CD4-positive, alpha-beta T cell treated with Interleukin-2 at 100 ng/mL for 4 hours (primary cell): ENCODE measurements at regions not wholly inside any gene's neighbourhood (a gene's known extent, or its start where the extent isn't known, plus 50 kb on each side); places are given as distances from the start of the nearest gene placed in this dataset.
A peak's percentile ranks its signal among the peaks of the same experiment; 100 is the strongest.

Experiments
- DNase-seq: peaks from one replicate; pipeline ENCODE4 v3.0.0-alpha.2; 2020; ENCODE audit warnings: low spot score

- DNase-seq, result peak; percentile 48
Measured at GRCh38 chr7:50209461-50210135, 94.9 kb upstream of the IKZF1 start.

GRCh38 chr7:50208378-50208982 is 96.0 kb upstream of the IKZF1 start:
- DNase-seq, result no peak

- no peak for DNase-seq
Measured at GRCh38 chr7:50207686-50208255, 96.7 kb upstream of the IKZF1 start.

- no peak for DNase-seq
Measured at GRCh38 chr7:50207251-50207564, 97.3 kb upstream of the IKZF1 start.

- peak; percentile 91 for DNase-seq
Measured at GRCh38 chr7:50206453-50207250, 97.9 kb upstream of the IKZF1 start.

GRCh38 chr7:50205011-50205410 is 99.5 kb upstream of the IKZF1 start:
- DNase-seq, result no peak

- DNase-seq, result peak; percentile 56
Measured at GRCh38 chr7:50204581-50204980, 99.9 kb upstream of the IKZF1 start.

- DNase-seq, result no peak
Measured at GRCh38 chr7:50203521-50203920, 101.0 kb upstream of the IKZF1 start.

GRCh38 chr7:50202052-50202555 is 102.4 kb upstream of the IKZF1 start:
- DNase-seq, result no peak

GRCh38 chr7:50199824-50200223 is 104.7 kb upstream of the IKZF1 start:
- DNase-seq, result no peak

- DNase-seq, result peak; percentile 64
Measured at GRCh38 chr7:50197549-50197948, 104.5 kb upstream of the ZPBP start.

- DNase-seq, result no peak
Measured at GRCh38 chr7:50196719-50197118, 103.7 kb upstream of the ZPBP start.

GRCh38 chr7:50190776-50191175 is 97.7 kb upstream of the ZPBP start:
- DNase-seq, result no peak

GRCh38 chr7:50189371-50189770 is 96.3 kb upstream of the ZPBP start:
- DNase-seq, result no peak

GRCh38 chr7:50185951-50186682 is 93.1 kb upstream of the ZPBP start:
- no peak for DNase-seq

- no peak for DNase-seq
Measured at GRCh38 chr7:50185208-50185607, 92.2 kb upstream of the ZPBP start.

- DNase-seq, result no peak
Measured at GRCh38 chr7:50184271-50184990, 91.4 kb upstream of the ZPBP start.

- DNase-seq, result no peak
Measured at GRCh38 chr7:50182759-50183158, 89.7 kb upstream of the ZPBP start.

- no peak for DNase-seq
Measured at GRCh38 chr7:50181081-50181480, 88.0 kb upstream of the ZPBP start.

- no peak for DNase-seq
Measured at GRCh38 chr7:50178166-50178565, 85.1 kb upstream of the ZPBP start.

- DNase-seq, result no peak
Measured at GRCh38 chr7:50174948-50175347, 81.9 kb upstream of the ZPBP start.
